ENCODE measurements at regions not wholly inside any gene's neighbourhood (a gene's known extent, or its start where the extent isn't known, plus 50 kb on each side); places are given as distances from the start of the nearest gene placed in this dataset.

GRCh38 chr16:13426269-13426668 is 493.7 kb upstream of the ERCC4 start:
- Mint-ChIP-seq H3K27me3 (ENCODE audit: low read depth in 3 of 3) (no peaks in the 10 kb centered on the region), H3K27ac (no peak overlapping the region), H3K4me1 (peaks cover 13% of the 10 kb centered on the region), H3K36me3 (no peaks in the 10 kb centered on the region), H3K4me3 (peak overlapping the region in 1 of 2 donors; percentile 13), H3K9me3 (peaks cover 0 to 5% (median 3%) of the 10 kb centered on the region in 7 donors)
- Histone ChIP-seq H3K27me3 (ENCODE audit: control insufficient read depth in 2 of 2, insufficient read depth in 2 of 2, low read length in 2 of 2) (no peaks in the 10 kb centered on the region), H4K20me1 (ENCODE audit: insufficient read depth, low read length) (no peaks in the 10 kb centered on the region), H3K36me3 (replicated peaks in 1 of 2; ENCODE audit: control insufficient read depth in 1 of 2, insufficient read depth in 2 of 2, low read length in 2 of 2) (no peaks in the 10 kb centered on the region), H3K4me2 (replicated peaks; ENCODE audit: extremely low read depth, low read length, poor library complexity, severe bottlenecking) (no peak overlapping the region), H3K4me3 (replicated peaks in 1 of 3; ENCODE audit: low read depth in 2 of 3, low read length in 3 of 3) (no peak overlapping the region), H3K27ac (ENCODE audit: low read depth in 1 of 2, low read length in 2 of 2) (no peak overlapping the region), H3K9me3 (replicated peaks in 1 of 2; ENCODE audit: control insufficient read depth in 1 of 2, insufficient read depth in 1 of 2, low read length in 2 of 2) (no peaks in the 10 kb centered on the region), H3K4me1 (ENCODE audit: control insufficient read depth in 1 of 2, insufficient read depth in 2 of 2, low read length in 2 of 2) (peaks cover 3 to 9% of the 10 kb centered on the region in 2 donors), H2AFZ (ENCODE audit: insufficient read depth, low read depth, low read length, poor library complexity, severe bottlenecking) (no peak overlapping the region), H3K9ac (ENCODE audit: insufficient read depth, low read length, poor library complexity, severe bottlenecking) (no peak overlapping the region), H3K79me2 (ENCODE audit: insufficient read depth, low read length) (no peaks in the 10 kb centered on the region)
- no CpG with 5 or more reads among the region's 6 CpGs for WGBS (ENCODE audit: insufficient coverage)
- no peak for TF ChIP-seq CTCF (IDR thresholded peaks at IDR 0.05)
- intact Hi-C loops (cut with micrococcal nuclease), result no loop called here
- DNase-seq, result no peak

- Histone ChIP-seq H3K9ac (ENCODE audit: insufficient read depth, low read length, poor library complexity, severe bottlenecking) (no peak overlapping the region), H3K4me2 (replicated peaks; ENCODE audit: extremely low read depth, low read length, poor library complexity, severe bottlenecking) (no peak overlapping the region), H3K9me3 (replicated peaks in 1 of 2; ENCODE audit: control insufficient read depth in 1 of 2, insufficient read depth in 1 of 2, low read length in 2 of 2) (no peaks in the 10 kb centered on the region), H3K79me2 (ENCODE audit: insufficient read depth, low read length) (no peaks in the 10 kb centered on the region), H3K36me3 (replicated peaks in 1 of 2; ENCODE audit: control insufficient read depth in 1 of 2, insufficient read depth in 2 of 2, low read length in 2 of 2) (no peaks in the 10 kb centered on the region), H3K27ac (ENCODE audit: low read depth in 1 of 2, low read length in 2 of 2) (no peak overlapping the region), H3K4me1 (ENCODE audit: control insufficient read depth in 1 of 2, insufficient read depth in 2 of 2, low read length in 2 of 2) (peaks cover 3 to 9% of the 10 kb centered on the region in 2 donors), H3K4me3 (replicated peaks in 1 of 3; ENCODE audit: low read depth in 2 of 3, low read length in 3 of 3) (no peak overlapping the region), H4K20me1 (ENCODE audit: insufficient read depth, low read length) (no peaks in the 10 kb centered on the region), H2AFZ (ENCODE audit: insufficient read depth, low read depth, low read length, poor library complexity, severe bottlenecking) (no peak overlapping the region), H3K27me3 (ENCODE audit: control insufficient read depth in 2 of 2, insufficient read depth in 2 of 2, low read length in 2 of 2) (no peaks in the 10 kb centered on the region)
- peak overlapping the region in 1 of 7 donors; percentile 45 for H3K27ac Mint-ChIP-seq
- WGBS (ENCODE audit: insufficient coverage), result 100% methylated on average over 2 of the region's 4 CpGs
- no peak for TF ChIP-seq CTCF (IDR thresholded peaks at IDR 0.05)
- DNase-seq, result no peak
- H3K36me3 Mint-ChIP-seq, result no peaks in the 10 kb centered on the region
- peaks cover 13% of the 10 kb centered on the region for H3K4me1 Mint-ChIP-seq
- intact Hi-C loops (cut with micrococcal nuclease), result no loop called here
- H3K27me3 Mint-ChIP-seq (ENCODE audit: low read depth in 3 of 3), result no peaks in the 10 kb centered on the region
- no peak overlapping the region for H3K4me3 Mint-ChIP-seq
- peaks cover 0 to 5% (median 3%) of the 10 kb centered on the region in 7 donors for H3K9me3 Mint-ChIP-seq
Measured at GRCh38 chr16:13426736-13427135, 493.2 kb upstream of the ERCC4 start.

Measured in CD14-positive monocyte (primary cell).